CD14-positive monocyte (primary cell): ENCODE measurements at regions not wholly inside any gene's neighbourhood (a gene's known extent, or its start where the extent isn't known, plus 50 kb on each side); places are given as distances from the start of the nearest gene placed in this dataset.

Experiments used
- DNase-seq, 3 donors: peaks; one replicate each; pipeline ENCODE4 v3.0.0-alpha.2; 2011 to 2022
- H2AFZ ChIP-seq: 2 replicates; pipeline ENCODE4 v1.6.0; 2012; ENCODE audit warnings: mild to moderate bottlenecking, low read depth, low read length, inconsistent platforms; ENCODE audit not compliant: insufficient read depth, poor library complexity, severe bottlenecking
- H3K27ac ChIP-seq, 2 donors: 1 replicate in 1 of 2; 2 replicates in 1 of 2; pipeline ENCODE4 v1.5.1; 2012 to 2013; ENCODE audit warnings: low read length in 2 of 2, control low read depth in 1 of 2, inconsistent platforms in 1 of 2, low read depth in 1 of 2, mild to moderate bottlenecking in 1 of 2
- H3K27me3 ChIP-seq, 2 donors: one replicate each; pipeline versions ENCODE4 v1.6.0 to v1.6.1; 2011 to 2013; ENCODE audit warnings: low read length in 2 of 2; ENCODE audit not compliant: control insufficient read depth in 2 of 2, insufficient read depth in 2 of 2
- H3K36me3 ChIP-seq, 2 donors: replicated peaks in 1 of 2; 1 replicate in 1 of 2; 2 replicates in 1 of 2; pipeline versions ENCODE4 v1.5.1 to v1.6.1; 2012 to 2013; ENCODE audit warnings: low read length in 2 of 2, control low read depth in 1 of 2, inconsistent platforms in 1 of 2, mild to moderate bottlenecking in 1 of 2; ENCODE audit not compliant: insufficient read depth in 2 of 2, control insufficient read depth in 1 of 2
- H3K4me1 ChIP-seq, 2 donors: 1 replicate in 1 of 2; 2 replicates in 1 of 2; pipeline versions ENCODE4 v1.5.1 to v1.6.1; 2012 to 2013; ENCODE audit warnings: low read length in 2 of 2, control low read depth in 1 of 2, inconsistent platforms in 1 of 2, mild to moderate bottlenecking in 1 of 2, moderate library complexity in 1 of 2; ENCODE audit not compliant: insufficient read depth in 2 of 2, control insufficient read depth in 1 of 2
- H3K4me2 ChIP-seq: replicated peaks from 2 replicates; pipeline ENCODE3; 2012; ENCODE audit warnings: low read length, moderate library complexity, mild to moderate bottlenecking; ENCODE audit not compliant: poor library complexity, severe bottlenecking; ENCODE audit errors: extremely low read depth
- H3K4me3 ChIP-seq, 3 experiments: fragments of 200-600 bp in 1 of 3; sonication (generic) in 1 of 3; replicated peaks in 1 of 3; 1 replicate in 2 of 3; 2 replicates in 1 of 3; pipeline ENCODE4 v1.5.1; 2011 to 2013; ENCODE audit warnings: low read length in 3 of 3, mild to moderate bottlenecking in 3 of 3, control low read depth in 2 of 3, low read depth in 2 of 3, inconsistent platforms in 1 of 3, moderate library complexity in 1 of 3
- H3K79me2 ChIP-seq: 2 replicates; pipeline ENCODE4 v1.6.0; 2012; ENCODE audit warnings: mild to moderate bottlenecking, control low read depth, inconsistent platforms, low read length, moderate library complexity; ENCODE audit not compliant: insufficient read depth
- H3K9ac ChIP-seq: 2 replicates; pipeline ENCODE4 v1.6.0; 2017; ENCODE audit warnings: low read length, mild to moderate bottlenecking; ENCODE audit not compliant: insufficient read depth, poor library complexity, severe bottlenecking
- H3K9me3 ChIP-seq, 2 donors: replicated peaks in 1 of 2; 1 replicate in 1 of 2; 2 replicates in 1 of 2; pipeline versions ENCODE4 v1.5.1 to v1.6.1; 2012 to 2013; ENCODE audit warnings: low read length in 2 of 2, control low read depth in 1 of 2; ENCODE audit not compliant: control insufficient read depth in 1 of 2, insufficient read depth in 1 of 2
- H4K20me1 ChIP-seq: 2 replicates; pipeline ENCODE4 v1.6.0; 2012; ENCODE audit warnings: mild to moderate bottlenecking, low read length, control low read depth, moderate library complexity; ENCODE audit not compliant: insufficient read depth
- H3K27ac Mint-ChIP-seq, 7 donors: one replicate each; pipeline ENCODE4 v1.8.0; 2020; ENCODE audit warnings: mild to moderate bottlenecking in 7 of 7, mixed read lengths in 7 of 7, moderate library complexity in 6 of 7, inconsistent platforms in 2 of 7
- H3K27me3 Mint-ChIP-seq, 3 donors: one replicate each; pipeline ENCODE4 v1.8.0; 2021 to 2022; ENCODE audit warnings: low read depth in 3 of 3, mild to moderate bottlenecking in 3 of 3, mixed read lengths in 3 of 3, moderate library complexity in 3 of 3, inconsistent platforms in 1 of 3
- H3K36me3 Mint-ChIP-seq, 2 donors: one replicate each; pipeline ENCODE4 v1.8.0; 2020; ENCODE audit warnings: mixed read lengths in 2 of 2, inconsistent platforms in 1 of 2, mild to moderate bottlenecking in 1 of 2
- H3K4me1 Mint-ChIP-seq: one replicate; pipeline ENCODE4 v1.8.0; 2020; ENCODE audit warnings: mild to moderate bottlenecking, mixed read lengths
- H3K4me3 Mint-ChIP-seq, 2 donors: one replicate each; pipeline ENCODE4 v1.8.0; 2020; ENCODE audit warnings: mild to moderate bottlenecking in 2 of 2, mixed read lengths in 2 of 2, moderate library complexity in 1 of 2
- H3K9me3 Mint-ChIP-seq, 7 donors: one replicate each; pipeline ENCODE4 v1.8.0; 2020 to 2022; ENCODE audit warnings: mixed read lengths in 7 of 7, mild to moderate bottlenecking in 6 of 7, moderate library complexity in 6 of 7, inconsistent platforms in 2 of 7
- WGBS: methylation state at CpG from one replicate; pipeline ENCODE4 v1.1.5; 2013; ENCODE audit warnings: missing lambda C conversion rate; ENCODE audit not compliant: insufficient coverage; 5-methylcytosine and 5-hydroxymethylcytosine counted together
- intact Hi-C, 2 donors: fragments of 100-400 bp; cut with micrococcal nuclease; formaldehyde crosslinking; loops; one replicate each; pipeline versions ENCODE4 v1.15.0 to v1.15.1; 2023
- TF ChIP-seq, protein P1 (sequence below): fragments of 200-600 bp; IDR thresholded peaks from one replicate; pipeline ENCODE4 v1.8.0; 2022; ENCODE audit warnings: antibody characterized with exemption, mild to moderate bottlenecking

DNA sequence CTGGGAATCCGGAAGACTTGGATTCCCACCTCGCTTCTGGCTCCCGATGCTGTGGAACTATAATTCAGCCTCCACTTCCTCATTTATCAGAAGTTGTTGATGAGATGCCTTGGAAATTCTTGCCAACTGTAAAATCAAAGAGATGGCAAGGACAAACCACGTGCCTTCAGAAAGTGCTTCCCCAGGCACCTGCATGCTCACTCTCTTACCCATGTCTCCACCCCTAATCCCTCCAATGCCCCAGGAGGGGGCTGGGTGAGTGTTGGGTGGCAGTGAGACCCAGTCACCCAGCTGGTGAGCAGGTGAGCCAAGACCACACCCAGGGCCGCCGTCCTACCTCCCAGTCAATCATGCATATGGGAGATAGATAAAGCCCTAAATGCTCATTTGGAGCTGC lies 160.8 kb downstream of the PSMG1 start:
- Histone ChIP-seq H2AFZ (no peak overlapping the region), H3K27ac (no peak overlapping the region), H3K4me2 (no peak overlapping the region), H3K9me3 (peaks cover 4 to 14% of the 10 kb centered on the region in 2 donors), H4K20me1 (no peaks in the 10 kb centered on the region), H3K4me1 (peaks cover 28 to 42% of the 10 kb centered on the region in 2 donors), H3K27me3 (no peaks in the 10 kb centered on the region), H3K9ac (no peak overlapping the region), H3K79me2 (no peaks in the 10 kb centered on the region), H3K4me3 (no peak overlapping the region), H3K36me3 (no peaks in the 10 kb centered on the region)
- TF ChIP-seq, protein P1, sequence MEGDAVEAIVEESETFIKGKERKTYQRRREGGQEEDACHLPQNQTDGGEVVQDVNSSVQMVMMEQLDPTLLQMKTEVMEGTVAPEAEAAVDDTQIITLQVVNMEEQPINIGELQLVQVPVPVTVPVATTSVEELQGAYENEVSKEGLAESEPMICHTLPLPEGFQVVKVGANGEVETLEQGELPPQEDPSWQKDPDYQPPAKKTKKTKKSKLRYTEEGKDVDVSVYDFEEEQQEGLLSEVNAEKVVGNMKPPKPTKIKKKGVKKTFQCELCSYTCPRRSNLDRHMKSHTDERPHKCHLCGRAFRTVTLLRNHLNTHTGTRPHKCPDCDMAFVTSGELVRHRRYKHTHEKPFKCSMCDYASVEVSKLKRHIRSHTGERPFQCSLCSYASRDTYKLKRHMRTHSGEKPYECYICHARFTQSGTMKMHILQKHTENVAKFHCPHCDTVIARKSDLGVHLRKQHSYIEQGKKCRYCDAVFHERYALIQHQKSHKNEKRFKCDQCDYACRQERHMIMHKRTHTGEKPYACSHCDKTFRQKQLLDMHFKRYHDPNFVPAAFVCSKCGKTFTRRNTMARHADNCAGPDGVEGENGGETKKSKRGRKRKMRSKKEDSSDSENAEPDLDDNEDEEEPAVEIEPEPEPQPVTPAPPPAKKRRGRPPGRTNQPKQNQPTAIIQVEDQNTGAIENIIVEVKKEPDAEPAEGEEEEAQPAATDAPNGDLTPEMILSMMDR: no peak
- DNase-seq: peak in 1 of 3 donors; percentile 23
- peaks cover 23% of the 10 kb centered on the region for H3K4me1 Mint-ChIP-seq
- no peak overlapping the region for H3K27ac Mint-ChIP-seq
- peaks cover 0 to 16% (median 10%) of the 10 kb centered on the region in 7 donors for H3K9me3 Mint-ChIP-seq
- no CpG with 5 or more reads among the region's 6 CpGs for WGBS
- intact Hi-C loops: no loop called here
- peaks cover 0 to 7% of the 10 kb centered on the region in 2 donors for H3K36me3 Mint-ChIP-seq
- H3K27me3 Mint-ChIP-seq: peaks cover 0 to 8% (median 3%) of the 10 kb centered on the region in 3 donors
- no peak overlapping the region for H3K4me3 Mint-ChIP-seq

DNA sequence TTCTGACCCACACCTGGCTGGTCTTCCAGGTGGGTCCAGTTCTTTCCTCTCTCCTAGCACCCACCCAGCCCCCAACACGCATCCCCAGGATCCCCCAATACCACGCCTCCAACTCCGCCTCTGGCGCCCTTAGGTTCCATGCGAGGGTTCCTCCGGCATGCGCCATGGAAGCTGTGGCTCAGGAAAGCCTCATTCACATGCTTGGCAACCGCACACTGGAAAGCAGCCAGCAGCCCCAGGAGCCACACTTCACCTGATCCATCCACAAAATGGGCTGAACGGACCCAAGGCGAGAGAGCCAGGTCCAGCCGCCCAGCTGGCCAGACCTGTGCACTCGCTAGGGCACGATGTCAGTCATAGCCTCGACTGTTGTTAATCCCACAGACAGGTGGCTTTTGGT lies 161.2 kb downstream of the PSMG1 start:
- Histone ChIP-seq H3K9me3 (peaks cover 4 to 14% of the 10 kb centered on the region in 2 donors), H2AFZ (no peak overlapping the region), H3K4me3 (no peak overlapping the region), H3K27ac (no peak overlapping the region), H3K79me2 (no peaks in the 10 kb centered on the region), H3K4me2 (no peak overlapping the region), H3K4me1 (peaks cover 32 to 47% of the 10 kb centered on the region in 2 donors), H3K9ac (no peak overlapping the region), H3K36me3 (no peaks in the 10 kb centered on the region), H4K20me1 (no peaks in the 10 kb centered on the region), H3K27me3 (no peaks in the 10 kb centered on the region)
- Mint-ChIP-seq H3K4me3 (no peak overlapping the region), H3K36me3 (peaks cover 0 to 7% of the 10 kb centered on the region in 2 donors), H3K27ac (peak overlapping the region in 1 of 7 donors; percentile 25), H3K4me1 (peaks cover 27% of the 10 kb centered on the region), H3K9me3 (peaks cover 0 to 16% (median 10%) of the 10 kb centered on the region in 7 donors), H3K27me3 (peaks cover 0 to 8% (median 3%) of the 10 kb centered on the region in 3 donors)
- 91% methylated on average over 14 of the region's 14 CpGs for WGBS
- TF ChIP-seq, protein P1: no peak
- no peak for DNase-seq
- intact Hi-C loops: no loop called here
